ENCODE measurements at regions not wholly inside any gene's neighbourhood (a gene's known extent, or its start where the extent isn't known, plus 50 kb on each side); places are given as distances from the start of the nearest gene placed in this dataset.

- TF ChIP-seq EZH2 (IDR thresholded peaks at IDR 0.05; ENCODE audit: insufficient read depth, poor library complexity, severe bottlenecking): no peak
- no peak for TF ChIP-seq EZH2phosphoT487 (IDR thresholded peaks at IDR 0.05; ENCODE audit: insufficient read depth, low read depth)
- DNase-seq: no peak
- in situ Hi-C loops (cut with MboI): no loop called here
- H3F3A ChIP-seq (ENCODE audit: insufficient read depth): no peaks in the 10 kb centered on the region
- H3K36me3 ChIP-seq (ENCODE audit: low read depth): no peaks in the 10 kb centered on the region
- no peak overlapping the region for H3K4me2 ChIP-seq (ENCODE audit: unreplicated experiment)
- no peaks in the 10 kb centered on the region for H4K20me1 ChIP-seq (ENCODE audit: insufficient read depth)
- H3K27ac ChIP-seq: no peak overlapping the region
- 34 to 41% methylated on average over 1 of the region's 1 CpG for WGBS, 2 experiments (ENCODE audit: low coverage in 1 of 2, low lambda C conversion rate in 2 of 2, missing lambda C conversion rate in 2 of 2)
- no peaks in the 10 kb centered on the region for H3K79me2 ChIP-seq (ENCODE audit: insufficient read depth)
- no peak overlapping the region for H2AFZ ChIP-seq
- H3K4me3 ChIP-seq: no peak overlapping the region
- no peak overlapping the region for H3K9ac ChIP-seq
- no peaks in the 10 kb centered on the region for H3K9me3 ChIP-seq (ENCODE audit: low read depth)
- H3K4me1 ChIP-seq (ENCODE audit: insufficient read depth): no peaks in the 10 kb centered on the region
- H3K27me3 ChIP-seq (replicated peaks; ENCODE audit: insufficient read depth): peaks cover 4% of the 10 kb centered on the region; the same call in 1 of the 2 replicates
- H3K9me2 ChIP-seq (ENCODE audit: insufficient read depth): no peaks in the 10 kb centered on the region
These were observed 334.2 kb downstream of the MAFB start for GRCh38 chr20:40354880-40355279.

GRCh38 chr20:40343390-40343789, 345.6 kb downstream of the MAFB start:
- DNase-seq: no peak
- no peak for TF ChIP-seq EZH2phosphoT487 (IDR thresholded peaks at IDR 0.05; ENCODE audit: insufficient read depth, low read depth)
- TF ChIP-seq EZH2 (IDR thresholded peaks at IDR 0.05; ENCODE audit: insufficient read depth, poor library complexity, severe bottlenecking): no peak
- Histone ChIP-seq H3K27ac (no peak overlapping the region), H4K20me1 (ENCODE audit: insufficient read depth) (no peaks in the 10 kb centered on the region), H3K36me3 (ENCODE audit: low read depth) (no peaks in the 10 kb centered on the region), H3K4me3 (no peak overlapping the region), H3K9me2 (ENCODE audit: insufficient read depth) (no peaks in the 10 kb centered on the region), H3K9me3 (ENCODE audit: low read depth) (no peaks in the 10 kb centered on the region), H3K9ac (no peak overlapping the region), H3K79me2 (ENCODE audit: insufficient read depth) (no peaks in the 10 kb centered on the region), H3K4me1 (ENCODE audit: insufficient read depth) (no peaks in the 10 kb centered on the region), H3K4me2 (ENCODE audit: unreplicated experiment) (no peak overlapping the region), H2AFZ (no peak overlapping the region), H3F3A (ENCODE audit: insufficient read depth) (no peaks in the 10 kb centered on the region), H3K27me3 (replicated peaks; ENCODE audit: insufficient read depth) (no peaks in the 10 kb centered on the region; the same call in 1 of the 2 replicates)
- in situ Hi-C loops (cut with MboI): no loop called here

GRCh38 chr20:40341561-40341960, 347.5 kb downstream of the MAFB start:
- no peaks in the 10 kb centered on the region for H3K9me3 ChIP-seq (ENCODE audit: low read depth)
- H3K36me3 ChIP-seq (ENCODE audit: low read depth): no peaks in the 10 kb centered on the region
- H3K4me3 ChIP-seq: no peak overlapping the region
- no peak overlapping the region for H2AFZ ChIP-seq
- no peaks in the 10 kb centered on the region for H3K4me1 ChIP-seq (ENCODE audit: insufficient read depth)
- no peaks in the 10 kb centered on the region for H3F3A ChIP-seq (ENCODE audit: insufficient read depth)
- H4K20me1 ChIP-seq (ENCODE audit: insufficient read depth): no peaks in the 10 kb centered on the region
- H3K27me3 ChIP-seq (replicated peaks; ENCODE audit: insufficient read depth): peaks cover 5% of the 10 kb centered on the region; the same call in 1 of the 2 replicates
- no peak overlapping the region for H3K27ac ChIP-seq
- no peak for DNase-seq
- H3K9me2 ChIP-seq (ENCODE audit: insufficient read depth): no peaks in the 10 kb centered on the region
- no peak overlapping the region for H3K9ac ChIP-seq
- in situ Hi-C loops (cut with MboI): no loop called here
- H3K4me2 ChIP-seq (ENCODE audit: unreplicated experiment): no peak overlapping the region
- TF ChIP-seq EZH2phosphoT487 (IDR thresholded peaks at IDR 0.05; ENCODE audit: insufficient read depth, low read depth) (no peak), EZH2 (IDR thresholded peaks at IDR 0.05; ENCODE audit: insufficient read depth, poor library complexity, severe bottlenecking) (no peak)
- H3K79me2 ChIP-seq (ENCODE audit: insufficient read depth): no peaks in the 10 kb centered on the region

GRCh38 chr20:40339661-40340449, 349.2 kb downstream of the MAFB start:
- H3K27ac ChIP-seq: no peak overlapping the region
- no peak overlapping the region for H3K4me2 ChIP-seq (ENCODE audit: unreplicated experiment)
- H3K27me3 ChIP-seq (replicated peaks; ENCODE audit: insufficient read depth): peaks cover 8% of the 10 kb centered on the region
- H4K20me1 ChIP-seq (ENCODE audit: insufficient read depth): no peaks in the 10 kb centered on the region
- no peaks in the 10 kb centered on the region for H3K79me2 ChIP-seq (ENCODE audit: insufficient read depth)
- H3K4me1 ChIP-seq (ENCODE audit: insufficient read depth): no peaks in the 10 kb centered on the region
- H3F3A ChIP-seq (ENCODE audit: insufficient read depth): no peaks in the 10 kb centered on the region
- no peak overlapping the region for H3K9ac ChIP-seq
- peak; percentile 25 for DNase-seq
- no peaks in the 10 kb centered on the region for H3K9me2 ChIP-seq (ENCODE audit: insufficient read depth)
- TF ChIP-seq EZH2phosphoT487 (IDR thresholded peaks at IDR 0.05; ENCODE audit: insufficient read depth, low read depth): no peak
- no peak for TF ChIP-seq EZH2 (IDR thresholded peaks at IDR 0.05; ENCODE audit: insufficient read depth, poor library complexity, severe bottlenecking)
- in situ Hi-C loops (cut with MboI): no loop called here
- H3K4me3 ChIP-seq: no peak overlapping the region
- WGBS, 2 experiments (ENCODE audit: low coverage in 1 of 2, low lambda C conversion rate in 2 of 2, missing lambda C conversion rate in 2 of 2): 42 to 50% methylated on average over 2 of the region's 2 CpGs
- H2AFZ ChIP-seq: no peak overlapping the region
- H3K9me3 ChIP-seq (ENCODE audit: low read depth): no peaks in the 10 kb centered on the region
- no peaks in the 10 kb centered on the region for H3K36me3 ChIP-seq (ENCODE audit: low read depth)

- no peaks in the 10 kb centered on the region for H3K4me1 ChIP-seq (ENCODE audit: insufficient read depth)
- DNase-seq: no peak
- no peak overlapping the region for H3K4me3 ChIP-seq
- H2AFZ ChIP-seq: no peak overlapping the region
- WGBS, 2 experiments (ENCODE audit: low coverage in 1 of 2, low lambda C conversion rate in 2 of 2, missing lambda C conversion rate in 2 of 2): 52 to 53% methylated on average over 1 of the region's 1 CpG
- no peaks in the 10 kb centered on the region for H3F3A ChIP-seq (ENCODE audit: insufficient read depth)
- peaks cover 17% of the 10 kb centered on the region for H3K27me3 ChIP-seq (replicated peaks; ENCODE audit: insufficient read depth)
- H3K79me2 ChIP-seq (ENCODE audit: insufficient read depth): no peaks in the 10 kb centered on the region
- no peak overlapping the region for H3K27ac ChIP-seq
- TF ChIP-seq EZH2 (IDR thresholded peaks at IDR 0.05; ENCODE audit: insufficient read depth, poor library complexity, severe bottlenecking) (no peak), EZH2phosphoT487 (IDR thresholded peaks at IDR 0.05; ENCODE audit: insufficient read depth, low read depth) (no peak)
- H3K9ac ChIP-seq: no peak overlapping the region
- in situ Hi-C loops (cut with MboI): no loop called here
- no peaks in the 10 kb centered on the region for H3K9me3 ChIP-seq (ENCODE audit: low read depth)
- no peaks in the 10 kb centered on the region for H3K9me2 ChIP-seq (ENCODE audit: insufficient read depth)
- H3K4me2 ChIP-seq (ENCODE audit: unreplicated experiment): no peak overlapping the region
- H3K36me3 ChIP-seq (ENCODE audit: low read depth): no peaks in the 10 kb centered on the region
- no peaks in the 10 kb centered on the region for H4K20me1 ChIP-seq (ENCODE audit: insufficient read depth)
These were observed 352.5 kb downstream of the MAFB start for GRCh38 chr20:40336533-40336932.
